Cardiac muscle cell (in vitro differentiated cells and primary cell): ENCODE measurements at regions not wholly inside any gene's neighbourhood (a gene's known extent, or its start where the extent isn't known, plus 50 kb on each side); places are given as distances from the start of the nearest gene placed in this dataset.

ENCODE experiments used
- DNase-seq, 2 donors: peaks; one replicate each; pipeline versions ENCODE4 v3.0.0 to v3.0.0-alpha.2; 2010 to 2017; ENCODE audit warnings: low read depth in 1 of 2, low spot score in 1 of 2
- H3K27ac ChIP-seq: fragments of 200-600 bp; sonication (generic); 2 replicates; pipeline ENCODE4 v1.5.1; 2016
- H3K27me3 ChIP-seq: fragments of 200-600 bp; sonication (generic); 2 replicates; pipeline ENCODE4 v1.6.0; 2016; ENCODE audit warnings: control low read depth
- H3K36me3 ChIP-seq: fragments of 200-600 bp; sonication (generic); 2 replicates; pipeline ENCODE4 v1.5.1; 2016; ENCODE audit warnings: control low read depth
- H3K4me1 ChIP-seq: fragments of 200-600 bp; sonication (generic); 2 replicates; pipeline ENCODE4 v1.8.1; 2017; ENCODE audit warnings: low read depth, mild to moderate bottlenecking, mixed run types
- H3K4me3 ChIP-seq: fragments of 200-600 bp; sonication (generic); 2 replicates; pipeline ENCODE4 v1.5.1; 2016; ENCODE audit warnings: mild to moderate bottlenecking
- H3K9me3 ChIP-seq: fragments of 200-600 bp; sonication (generic); 2 replicates; pipeline ENCODE4 v1.5.1; 2017; ENCODE audit warnings: low read depth, mild to moderate bottlenecking, control low read depth
- CTCF ChIP-seq: IDR thresholded peaks from 2 replicates; pipeline ENCODE4 v1.5.1; 2012; ENCODE audit warnings: low read depth, mild to moderate bottlenecking, low read length

- Histone ChIP-seq H3K27me3 (no peaks in the 10 kb centered on the region), H3K4me3 (no peak overlapping the region), H3K4me1 (no peaks in the 10 kb centered on the region), H3K36me3 (no peaks in the 10 kb centered on the region), H3K27ac (no peak overlapping the region), H3K9me3 (no peaks in the 10 kb centered on the region)
- TF ChIP-seq CTCF, result no peak
- DNase-seq, result no peak
Measured at GRCh38 chr18:67980241-67980640, 463.7 kb upstream of the DSEL start.

GRCh38 chr18:67977067-67977616 is 460.6 kb upstream of the DSEL start:
- no peak for TF ChIP-seq CTCF
- Histone ChIP-seq H3K27me3 (no peaks in the 10 kb centered on the region), H3K4me1 (no peaks in the 10 kb centered on the region), H3K4me3 (no peak overlapping the region), H3K36me3 (no peaks in the 10 kb centered on the region), H3K9me3 (no peaks in the 10 kb centered on the region), H3K27ac (no peak overlapping the region)
- DNase-seq, result no peak

- TF ChIP-seq CTCF, result no peak
- Histone ChIP-seq H3K4me1 (no peaks in the 10 kb centered on the region), H3K36me3 (no peaks in the 10 kb centered on the region), H3K4me3 (no peak overlapping the region), H3K27ac (no peak overlapping the region), H3K9me3 (no peaks in the 10 kb centered on the region), H3K27me3 (no peaks in the 10 kb centered on the region)
- DNase-seq, result no peak
Measured at GRCh38 chr18:67973916-67974315, 457.4 kb upstream of the DSEL start.

- Histone ChIP-seq H3K27ac (no peak overlapping the region), H3K9me3 (no peaks in the 10 kb centered on the region), H3K36me3 (no peaks in the 10 kb centered on the region), H3K27me3 (no peaks in the 10 kb centered on the region), H3K4me3 (no peak overlapping the region), H3K4me1 (no peaks in the 10 kb centered on the region)
- no peak for DNase-seq
- TF ChIP-seq CTCF, result no peak
Measured at GRCh38 chr18:67969458-67969857, 452.9 kb upstream of the DSEL start.

- no peaks in the 10 kb centered on the region for H3K36me3 ChIP-seq
- no peak for TF ChIP-seq CTCF
- no peak overlapping the region for H3K27ac ChIP-seq
- no peaks in the 10 kb centered on the region for H3K9me3 ChIP-seq
- DNase-seq, result no peak
- no peaks in the 10 kb centered on the region for H3K27me3 ChIP-seq
- H3K4me1 ChIP-seq, result no peaks in the 10 kb centered on the region
- no peak overlapping the region for H3K4me3 ChIP-seq
Measured at GRCh38 chr18:67966224-67966623, 449.7 kb upstream of the DSEL start.

GRCh38 chr18:67964462-67964861 is 447.9 kb upstream of the DSEL start:
- no peak for DNase-seq
- no peak for TF ChIP-seq CTCF
- no peaks in the 10 kb centered on the region for H3K27me3 ChIP-seq
- H3K4me3 ChIP-seq, result no peak overlapping the region
- no peaks in the 10 kb centered on the region for H3K9me3 ChIP-seq
- no peaks in the 10 kb centered on the region for H3K4me1 ChIP-seq
- H3K36me3 ChIP-seq, result no peaks in the 10 kb centered on the region
- H3K27ac ChIP-seq, result no peak overlapping the region
